H1 (cell line): ENCODE measurements at regions not wholly inside any gene's neighbourhood (a gene's known extent, or its start where the extent isn't known, plus 50 kb on each side); places are given as distances from the start of the nearest gene placed in this dataset.

Experiments
- EGR1 ChIP-seq: IDR thresholded peaks from 2 replicates; pipeline ENCODE4 v1.6.1; 2011; ENCODE audit warnings: low read depth, low read length, borderline replicate concordance
- PHF8 ChIP-seq: fragments of 200-600 bp; sonication (generic); conservative IDR thresholded peaks from 2 replicates; pipeline ENCODE4 v1.7.1; 2012; ENCODE audit warnings: low read depth, mild to moderate bottlenecking, inconsistent platforms, low read length, moderate library complexity
- RBBP5 ChIP-seq: IDR thresholded peaks from 2 replicates; pipeline ENCODE4 v1.7.1; 2012; ENCODE audit warnings: low read depth, mild to moderate bottlenecking, inconsistent platforms, low read length, moderate library complexity, borderline replicate concordance
- SIN3A ChIP-seq, 2 experiments: IDR thresholded peaks in 1 of 2; conservative IDR thresholded peaks in 1 of 2; 2 replicates each; pipeline ENCODE4 v1.6.1; 2011 to 2012; ENCODE audit warnings: low read length in 2 of 2, improper control_type of control experiment in 1 of 2, low read depth in 1 of 2, mild to moderate bottlenecking in 1 of 2
- SIRT6 ChIP-seq: IDR thresholded peaks from one replicate; pipeline ENCODE4 v1.7.1; 2012; ENCODE audit warnings: low read length, inconsistent platforms
- TEAD4 ChIP-seq: IDR thresholded peaks from 2 replicates; pipeline ENCODE4 v1.6.1; 2012; ENCODE audit warnings: low read depth, low read length, inconsistent platforms, mixed read lengths

DNA sequence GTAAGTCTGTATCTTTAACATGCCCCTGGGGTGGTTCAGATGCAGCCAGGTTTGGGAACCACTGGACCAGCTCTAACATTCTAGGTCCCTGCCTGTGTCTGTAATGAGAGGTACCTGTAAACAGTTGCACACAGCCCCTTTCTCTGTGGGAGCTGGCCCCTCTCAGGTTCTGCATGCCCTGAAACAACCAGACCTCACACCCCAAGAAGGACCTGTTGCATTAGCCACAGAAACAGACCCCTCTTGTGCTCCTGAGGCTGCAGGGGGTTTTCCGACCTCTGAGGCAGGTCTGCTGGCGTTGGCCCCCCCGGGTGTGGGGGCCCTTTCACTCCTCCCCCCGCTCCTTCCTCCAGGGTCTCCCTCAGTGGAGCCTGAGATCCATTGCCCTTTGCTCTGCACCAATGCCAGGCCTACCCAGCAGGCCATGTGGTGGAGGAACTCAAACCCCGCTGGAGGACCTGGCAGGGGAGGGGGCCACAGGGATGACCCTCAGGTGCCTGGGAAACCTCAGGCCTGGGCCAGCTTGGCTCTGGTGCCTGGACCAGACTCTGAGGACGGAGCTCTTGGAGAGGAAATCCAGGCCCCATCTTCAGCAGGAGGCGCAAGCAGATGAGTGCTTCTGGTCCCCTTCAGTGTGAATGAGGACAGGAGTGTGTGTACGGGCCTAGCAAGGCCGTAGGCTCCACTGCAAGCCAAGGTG, 61.4 kb upstream of the PJA1 start (continued):
- no peak for TF ChIP-seq SIN3A (conservative IDR thresholded peaks at IDR 0.05 in 1 of 2, IDR thresholded peaks at IDR 0.05 in 1 of 2; ENCODE audit: low read depth in 1 of 2, low read length in 2 of 2)
- no peak for TF ChIP-seq EGR1
- no peak for TF ChIP-seq RBBP5
- TF ChIP-seq PHF8 = no peak
- no peak for TF ChIP-seq TEAD4
- TF ChIP-seq SIRT6 = no peak
